Choroid plexus epithelial cell (primary cell): ENCODE measurements at regions not wholly inside any gene's neighbourhood (a gene's known extent, or its start where the extent isn't known, plus 50 kb on each side); places are given as distances from the start of the nearest gene placed in this dataset.
"Not testable (repeated sequence)": the region's sequence is repeated elsewhere in the genome, so short reads cannot be mapped to it uniquely, and the experiment has no call there.

Source experiments
- DNase-seq: peaks from one replicate; pipeline ENCODE4 v3.0.0-alpha.2; 2010; ENCODE audit warnings: low read depth
- H3K4me3 ChIP-seq: 2 replicates; pipeline ENCODE4 v1.5.1; 2011; ENCODE audit warnings: low read depth, mild to moderate bottlenecking, control low read depth, low read length, moderate library complexity
- TF ChIP-seq, protein P1 (sequence below): conservative IDR thresholded peaks from 2 replicates; pipeline ENCODE4 v1.5.1; 2011; ENCODE audit warnings: low read depth, mild to moderate bottlenecking, control low read depth, inconsistent platforms, low read length, moderate library complexity

- DNase-seq: no peak
- H3K4me3 ChIP-seq: no peak overlapping the region
- TF ChIP-seq, protein P1, sequence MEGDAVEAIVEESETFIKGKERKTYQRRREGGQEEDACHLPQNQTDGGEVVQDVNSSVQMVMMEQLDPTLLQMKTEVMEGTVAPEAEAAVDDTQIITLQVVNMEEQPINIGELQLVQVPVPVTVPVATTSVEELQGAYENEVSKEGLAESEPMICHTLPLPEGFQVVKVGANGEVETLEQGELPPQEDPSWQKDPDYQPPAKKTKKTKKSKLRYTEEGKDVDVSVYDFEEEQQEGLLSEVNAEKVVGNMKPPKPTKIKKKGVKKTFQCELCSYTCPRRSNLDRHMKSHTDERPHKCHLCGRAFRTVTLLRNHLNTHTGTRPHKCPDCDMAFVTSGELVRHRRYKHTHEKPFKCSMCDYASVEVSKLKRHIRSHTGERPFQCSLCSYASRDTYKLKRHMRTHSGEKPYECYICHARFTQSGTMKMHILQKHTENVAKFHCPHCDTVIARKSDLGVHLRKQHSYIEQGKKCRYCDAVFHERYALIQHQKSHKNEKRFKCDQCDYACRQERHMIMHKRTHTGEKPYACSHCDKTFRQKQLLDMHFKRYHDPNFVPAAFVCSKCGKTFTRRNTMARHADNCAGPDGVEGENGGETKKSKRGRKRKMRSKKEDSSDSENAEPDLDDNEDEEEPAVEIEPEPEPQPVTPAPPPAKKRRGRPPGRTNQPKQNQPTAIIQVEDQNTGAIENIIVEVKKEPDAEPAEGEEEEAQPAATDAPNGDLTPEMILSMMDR: no peak
Observed at GRCh38 chr17:34755981-34756636, 176.7 kb downstream of the TMEM132E start.

DNA sequence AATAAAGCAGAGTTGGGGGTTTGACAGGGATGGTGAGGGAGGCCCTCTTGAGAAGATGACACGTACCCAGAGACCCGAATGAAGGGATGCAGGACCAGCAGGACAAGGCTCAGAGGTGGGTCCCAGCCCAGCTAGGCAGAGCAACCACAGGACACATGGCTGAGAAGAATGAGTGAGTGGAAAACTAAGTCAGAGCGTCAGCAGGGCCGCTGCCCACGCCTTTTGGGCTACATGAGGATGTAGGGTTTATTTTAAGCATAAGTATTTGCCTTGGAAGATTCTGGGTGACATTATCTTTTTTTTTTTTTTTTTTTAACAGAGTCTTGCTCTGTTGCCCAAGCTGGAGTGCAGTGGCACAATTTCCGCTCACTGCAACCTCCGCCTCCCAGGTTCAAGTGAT is 176.0 kb downstream of the TMEM132E start:
- TF ChIP-seq, protein P1: no peak
- H3K4me3 ChIP-seq: no peak overlapping the region
- DNase-seq: no peak

GRCh38 chr17:34750004-34750403 is 170.6 kb downstream of the TMEM132E start:
- TF ChIP-seq, protein P1: no peak
- DNase-seq: no peak
- H3K4me3 ChIP-seq: no peak overlapping the region

DNA sequence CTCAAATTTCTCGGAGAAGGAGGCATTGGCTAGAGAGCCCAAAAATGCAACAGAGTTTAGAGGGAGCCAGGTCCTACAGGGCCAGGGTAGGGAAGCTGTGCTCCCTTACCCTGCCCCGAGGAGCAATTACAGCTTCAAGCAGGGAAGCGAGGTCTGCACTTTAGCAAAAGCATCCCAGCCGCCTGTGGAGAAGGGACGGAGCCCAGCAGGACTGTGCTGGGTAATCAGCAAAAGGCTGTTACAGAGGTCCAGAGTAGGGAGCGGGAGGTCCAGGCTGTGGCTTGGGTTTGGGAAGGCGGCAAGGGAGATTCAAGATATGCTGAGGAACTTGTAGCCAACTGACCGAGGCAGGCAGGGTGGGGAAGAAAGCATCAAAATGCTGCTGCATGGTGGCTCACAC is 162.6 kb downstream of the TMEM132E start:
- no peak overlapping the region for H3K4me3 ChIP-seq
- TF ChIP-seq, protein P1: no peak
- no peak for DNase-seq

- H3K4me3 ChIP-seq: no peak overlapping the region
- no peak for DNase-seq
- TF ChIP-seq, protein P1: no peak
Observed at GRCh38 chr17:34740565-34741520, 161.5 kb downstream of the TMEM132E start.

GRCh38 chr17:34739386-34739785 is 160.0 kb downstream of the TMEM132E start:
- TF ChIP-seq, protein P1: no peak
- H3K4me3 ChIP-seq: no peak overlapping the region
- no peak for DNase-seq

- DNase-seq, H3K4me3 ChIP-seq: not testable (repeated sequence)
Observed at GRCh38 chr17:34737673-34738072, 158.3 kb downstream of the TMEM132E start.
